ENCODE measurements at regions not wholly inside any gene's neighbourhood (a gene's known extent, or its start where the extent isn't known, plus 50 kb on each side); places are given as distances from the start of the nearest gene placed in this dataset.
A peak's percentile ranks its signal among the peaks of the same experiment; 100 is the strongest.

GRCh38 chr12:92208613-92209121, 63.0 kb upstream of the BTG1 start:
- peak; percentile 85 for DNase-seq

GRCh38 chr12:92206596-92206995, 61.0 kb upstream of the BTG1 start:
- no peak for DNase-seq

GRCh38 chr12:92206011-92206410, 60.4 kb upstream of the BTG1 start:
- no peak for DNase-seq

GRCh38 chr12:92199819-92200576, 54.4 kb upstream of the BTG1 start:
- DNase-seq, result no peak

GRCh38 chr12:92197815-92198214, 52.2 kb upstream of the BTG1 start:
- no peak for DNase-seq

- no peak for DNase-seq
These were observed 50.7 kb upstream of the BTG1 start for GRCh38 chr12:92196368-92196767.

Data from activated CD4-positive, alpha-beta T cell treated with anti-CD3 and anti-CD28 coated beads, Interleukin-10, Interleukin-2, amounts not matched to agents 100 ng/mL and 50 ng/mL, durations not matched to agents 16 hours and 8 hours (primary cell).